MV-4-11 (cell line): ENCODE measurements at regions not wholly inside any gene's neighbourhood (a gene's known extent, or its start where the extent isn't known, plus 50 kb on each side); places are given as distances from the start of the nearest gene placed in this dataset.

Experiments used
- DNase-seq: peaks from one replicate; lab custom pipeline; 2025; lab: John Stamatoyannopoulos, UW

GRCh38 chr20:50273601-50274491, 83.2 kb downstream of the CEBPB start:
- DNase-seq: no peak

DNA sequence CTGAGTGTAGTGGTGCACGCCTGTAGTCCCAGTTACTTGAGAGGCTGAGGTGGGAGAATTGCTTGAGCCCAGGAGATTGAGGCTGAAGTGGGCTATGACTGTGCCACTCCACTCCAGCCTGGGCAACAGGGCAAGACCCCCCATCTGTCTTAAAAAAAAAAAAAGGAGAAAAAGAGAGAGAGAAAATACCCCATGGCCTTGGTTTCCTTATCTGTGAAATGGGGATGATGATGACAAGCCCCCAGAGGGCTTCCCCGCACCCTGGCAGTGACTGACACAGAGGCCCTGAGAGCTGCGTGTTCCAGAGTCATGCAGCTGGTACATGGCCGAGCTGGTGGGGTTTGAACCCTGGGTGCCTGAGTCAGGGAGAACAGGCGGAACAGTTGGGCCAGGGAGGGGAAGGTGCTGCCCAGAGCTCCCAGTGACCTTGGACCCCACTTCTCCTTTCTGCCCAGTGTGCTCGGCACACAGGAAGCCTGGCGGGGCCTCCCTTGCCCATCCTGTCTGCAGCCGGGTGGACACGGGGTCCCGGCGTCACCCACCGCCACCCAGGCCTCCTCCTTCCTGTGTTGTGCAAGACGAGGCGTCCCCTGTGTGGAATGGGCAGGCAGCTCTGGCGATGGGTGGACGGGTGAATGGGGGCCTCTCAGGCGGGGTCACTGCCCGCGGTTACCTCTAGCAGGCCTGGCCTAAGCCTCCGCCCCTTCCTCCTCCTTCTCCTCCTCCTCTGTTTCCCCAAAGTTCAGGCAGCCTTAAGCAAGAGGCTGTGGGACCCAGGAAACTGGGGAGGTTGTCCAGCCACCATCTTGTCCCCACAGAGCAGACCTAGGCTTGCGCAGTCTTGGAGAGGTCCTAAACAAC, 84.2 kb downstream of the CEBPB start:
- peak; percentile 93 for DNase-seq

- peak; percentile 73 for DNase-seq
These were observed 85.8 kb downstream of the CEBPB start for GRCh38 chr20:50276119-50277063.

GRCh38 chr20:50277064-50277415, 86.4 kb downstream of the CEBPB start:
- DNase-seq: no peak

DNA sequence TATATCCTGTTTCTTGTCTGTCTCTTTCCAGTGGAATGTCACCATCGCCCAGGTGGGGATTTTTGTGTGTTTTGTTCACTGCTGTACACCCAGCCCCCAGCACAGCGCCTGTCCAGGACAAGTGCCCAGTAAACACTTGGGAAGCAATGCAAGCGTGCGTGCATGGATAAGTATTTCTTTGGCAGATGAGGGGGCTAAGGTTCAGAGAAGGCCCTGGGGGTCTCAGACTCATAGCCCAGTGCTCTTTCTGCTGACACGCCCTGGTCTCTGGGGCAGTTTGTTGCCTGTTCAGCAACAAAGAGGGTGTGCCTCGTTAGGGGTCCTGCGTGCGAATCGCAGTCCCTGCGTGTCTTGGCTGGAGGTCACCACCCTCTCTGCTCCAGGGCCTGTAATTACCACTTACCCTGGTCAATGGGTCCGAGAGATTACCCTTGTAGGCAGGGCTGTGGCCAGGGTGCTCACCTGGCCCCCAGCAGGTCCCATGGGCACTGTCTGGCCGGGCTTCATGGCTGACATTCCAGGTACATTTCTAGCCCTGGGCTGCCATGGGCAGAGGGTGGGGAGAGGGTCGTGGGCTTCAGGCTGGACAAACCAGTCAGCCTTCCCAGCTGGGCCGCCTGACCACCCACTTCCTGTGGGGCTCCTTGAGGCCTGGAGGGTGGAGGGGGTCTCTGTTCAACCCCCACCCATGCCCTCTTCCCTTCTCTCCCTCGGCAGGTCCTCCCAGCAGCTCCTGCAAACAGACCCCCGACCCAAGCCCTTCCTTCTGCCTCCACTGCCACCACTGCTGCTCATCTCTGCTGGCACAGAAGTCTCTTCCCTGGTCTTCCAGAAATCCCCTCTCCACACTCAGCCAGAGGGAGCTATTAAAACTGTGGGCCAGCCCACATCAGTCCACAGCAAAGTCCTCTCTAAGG, 87.1 kb downstream of the CEBPB start:
- no peak for DNase-seq

DNA sequence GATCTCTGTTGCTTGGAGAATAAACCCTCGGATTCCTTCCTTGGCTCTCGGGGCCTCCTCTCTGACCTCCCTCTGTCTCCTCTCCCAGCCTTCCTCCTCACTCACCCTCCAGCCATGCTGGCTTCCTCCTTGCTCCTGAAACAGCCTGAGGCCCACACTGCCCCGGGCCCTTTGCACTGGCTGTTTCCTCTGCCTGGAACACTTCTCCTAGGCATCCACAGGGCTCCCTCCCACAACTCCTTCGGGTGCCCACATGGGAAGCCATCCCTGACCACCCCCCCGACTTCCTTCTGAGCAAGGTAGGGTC, 87.7 kb downstream of the CEBPB start:
- DNase-seq: no peak

GRCh38 chr20:50278684-50279531, 88.3 kb downstream of the CEBPB start:
- no peak for DNase-seq

DNA sequence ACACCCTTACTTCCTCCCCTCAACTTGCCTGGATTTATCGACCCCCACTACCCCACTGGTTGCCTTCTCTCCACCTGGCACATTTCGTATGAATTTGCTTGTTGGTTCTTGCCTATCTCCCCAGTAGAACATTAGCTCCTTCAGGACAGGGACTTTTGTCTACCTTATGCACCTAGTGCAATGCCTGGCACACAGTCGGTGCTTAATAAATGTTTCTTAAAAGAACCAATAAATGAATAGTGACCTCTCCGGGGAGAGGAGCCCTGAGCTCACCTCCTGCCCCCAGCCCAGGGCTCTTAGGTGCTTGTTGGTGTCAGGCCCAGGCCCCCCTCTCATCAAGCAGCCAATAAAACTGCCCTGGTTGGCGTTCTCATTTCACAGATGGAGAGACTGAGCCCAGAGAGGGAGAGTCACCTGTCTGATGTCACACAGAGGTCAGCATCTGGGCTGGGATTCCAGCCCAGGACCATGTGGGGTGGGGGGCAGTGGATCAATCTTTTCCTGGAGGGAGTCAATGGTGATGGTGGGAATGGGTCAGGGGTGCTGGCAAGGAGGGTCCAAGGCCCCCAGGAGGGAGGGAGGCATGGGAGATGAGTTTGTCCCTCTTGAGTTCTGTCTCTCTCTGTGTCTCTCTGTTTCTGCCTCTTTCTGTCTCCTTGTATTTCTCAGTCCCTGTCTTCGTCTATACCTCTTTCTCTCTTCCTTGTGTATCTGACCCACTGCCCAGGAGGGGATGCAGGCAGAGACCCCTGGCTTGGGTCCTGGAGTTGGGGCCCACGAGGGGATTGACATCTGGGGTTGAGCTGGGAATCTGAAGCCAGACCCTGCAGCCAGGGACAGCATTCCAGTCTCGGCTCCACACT, 89.6 kb downstream of the CEBPB start:
- DNase-seq: no peak

DNA sequence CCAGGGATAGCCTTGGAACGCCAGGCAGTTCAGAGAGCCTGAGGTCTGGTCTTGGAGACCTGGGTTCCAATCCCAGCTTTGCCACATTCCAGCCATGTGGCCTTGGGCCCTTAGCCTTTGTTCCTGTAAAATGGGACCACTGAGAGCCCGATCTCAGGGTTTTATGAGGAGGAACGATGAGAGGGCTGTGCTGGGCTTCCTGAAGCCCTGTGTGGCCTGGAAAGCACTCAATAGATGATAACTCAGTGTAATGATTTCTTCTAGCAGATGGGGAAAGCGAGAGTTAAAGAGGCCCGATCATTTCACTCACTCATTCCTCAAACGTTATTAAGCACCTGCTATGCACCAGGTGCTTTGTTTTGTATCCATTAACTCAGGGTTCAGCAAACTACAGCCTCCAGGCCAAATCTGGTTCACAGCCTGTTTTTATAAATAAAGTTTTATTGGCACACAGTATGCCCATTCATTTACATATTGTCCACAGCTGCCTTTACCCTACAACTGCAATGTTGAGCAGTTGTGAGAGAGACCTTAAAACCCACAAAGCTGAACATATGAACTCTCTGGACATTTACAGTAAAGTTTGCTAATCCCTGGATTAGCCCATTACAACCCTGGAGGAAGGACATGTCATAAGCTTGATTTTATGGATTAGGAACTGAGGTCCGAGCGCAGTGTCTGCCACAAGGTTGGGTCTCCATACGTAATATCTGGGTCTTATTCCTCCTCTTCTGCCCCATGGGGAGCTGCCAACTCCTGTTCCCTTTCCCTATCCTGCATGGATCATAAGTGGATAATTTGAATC, 90.4 kb downstream of the CEBPB start:
- peak; percentile 82 for DNase-seq

DNA sequence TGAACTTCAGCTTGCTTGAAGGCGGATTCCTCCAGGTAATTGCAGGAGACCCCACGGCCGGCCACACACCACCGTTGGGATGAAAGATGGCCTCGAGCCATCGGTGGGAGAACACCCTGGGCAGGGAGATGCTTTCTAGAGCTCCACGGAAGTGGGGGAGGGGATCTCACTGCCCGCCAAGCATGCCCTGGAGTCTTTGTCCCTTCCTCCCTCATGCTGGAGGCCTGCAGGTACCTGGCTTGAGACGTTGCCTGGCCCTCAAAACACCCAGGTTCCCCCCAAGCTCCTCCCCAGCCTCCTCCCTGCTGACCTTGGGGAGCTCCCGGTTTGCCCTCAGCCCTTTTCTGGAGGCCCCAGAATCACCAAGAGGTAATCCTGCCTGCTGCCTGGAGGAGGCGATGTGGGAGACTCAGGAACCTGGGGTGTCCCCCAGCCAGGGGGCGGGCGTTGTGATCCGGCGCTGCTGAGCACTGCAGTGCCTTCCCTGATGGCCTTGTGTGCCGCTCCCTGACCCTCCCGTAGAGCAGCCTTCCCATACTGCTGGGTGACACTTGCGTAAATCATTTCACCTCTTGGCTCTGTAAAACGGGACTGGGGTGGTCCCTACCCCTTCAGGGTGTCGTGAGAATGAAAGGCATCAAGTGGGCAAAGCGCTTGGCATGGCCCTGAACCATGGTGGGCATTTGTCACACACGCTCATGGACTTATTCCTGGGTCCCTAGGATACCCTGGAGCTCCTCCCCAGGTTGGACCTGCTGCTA, 91.4 kb downstream of the CEBPB start:
- DNase-seq: no peak

- DNase-seq: no peak
These were observed 92.1 kb downstream of the CEBPB start for GRCh38 chr20:50282592-50283241.

DNA sequence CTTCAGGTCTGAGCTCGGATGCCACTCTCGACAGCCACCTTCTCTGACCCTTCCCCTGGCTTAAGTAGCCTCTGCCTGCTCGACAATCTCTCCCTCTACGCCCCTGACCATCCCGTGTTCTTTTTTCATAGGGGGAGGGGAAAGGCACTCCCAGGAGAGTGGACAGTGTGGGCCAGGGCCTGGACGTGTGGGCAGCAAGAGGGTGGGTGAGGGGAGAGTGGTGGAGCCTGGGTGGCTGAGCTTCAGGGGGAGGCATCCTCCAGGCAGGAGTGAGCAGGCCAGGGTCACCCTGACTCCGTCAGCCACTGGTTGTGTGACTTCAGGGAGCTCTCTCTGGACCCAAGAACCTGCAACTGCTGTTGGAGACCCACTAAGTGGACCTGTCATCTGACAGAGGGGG, 92.7 kb downstream of the CEBPB start:
- DNase-seq: no peak

- DNase-seq: peak; percentile 90
These were observed 93.5 kb downstream of the CEBPB start for GRCh38 chr20:50283922-50284810.

GRCh38 chr20:50284811-50285375, 94.3 kb downstream of the CEBPB start:
- DNase-seq: no peak

- no peak for DNase-seq
These were observed 94.9 kb downstream of the CEBPB start for GRCh38 chr20:50285376-50286173.
